OCI-LY7 (cell line): ENCODE measurements at regions not wholly inside any gene's neighbourhood (a gene's known extent, or its start where the extent isn't known, plus 50 kb on each side); places are given as distances from the start of the nearest gene placed in this dataset. TPM values are rescaled to one million over a fixed set of nuclear protein-coding genes. Genes with fewer than 3 reads are reported as not detected.

Source experiments
- BruUV-seq: library from RNA; stranded (reverse); fragments of 400-500 nt; replicated peaks from 2 replicates; lab custom pipeline; 2021; lab: Mats Ljungman, UMichigan
- CTCF ChIA-PET: fragments of 300-600 bp; sonication (Branson Sonifier 250); formaldehyde crosslinking; loops from one replicate; lab custom pipeline; 2022; ENCODE audit warnings: antibody characterized with exemption; ENCODE audit not compliant: unreplicated experiment; lab: Charles Lee
- POLR2A ChIA-PET: fragments of 300-600 bp; sonication (Branson Sonifier 250); formaldehyde crosslinking; loops from one replicate; lab custom pipeline; 2022; ENCODE audit warnings: antibody characterized with exemption; lab: Charles Lee
- DNase-seq: peaks from one replicate; pipeline ENCODE4 v3.0.0-alpha.2; 2015; ENCODE audit warnings: low spot score
- H2AFZ ChIP-seq: fragments of 200-600 bp; sonication (generic), shearing (Covaris generic); 2 replicates; pipeline ENCODE4 v1.6.1; 2014; ENCODE audit warnings: mild to moderate bottlenecking, antibody characterized with exemption, low read length, moderate library complexity
- H3K27ac ChIP-seq: fragments of 200-600 bp; sonication (generic); 2 replicates; pipeline ENCODE4 v1.5.1; 2014; ENCODE audit warnings: mixed run types, low read depth, mild to moderate bottlenecking, moderate library complexity, low read length, inconsistent platforms; ENCODE audit not compliant: poor library complexity, severe bottlenecking
- H3K36me3 ChIP-seq: fragments of 200-600 bp; sonication (generic); 2 replicates; pipeline ENCODE4 v1.6.1; 2014; ENCODE audit warnings: mild to moderate bottlenecking, antibody characterized with exemption, low read length, moderate library complexity, mixed read lengths; ENCODE audit not compliant: insufficient read depth
- H3K4me1 ChIP-seq: fragments of 200-600 bp; sonication (generic); 2 replicates; pipeline ENCODE4 v1.5.1; 2014; ENCODE audit warnings: mild to moderate bottlenecking, low read length; ENCODE audit not compliant: insufficient read depth, poor library complexity, severe bottlenecking
- H3K4me2 ChIP-seq: fragments of 200-600 bp; sonication (generic); 2 replicates; pipeline ENCODE4 v1.6.1; 2014; ENCODE audit warnings: mild to moderate bottlenecking, low read length
- H3K4me3 ChIP-seq: fragments of 200-600 bp; sonication (generic); 2 replicates; pipeline ENCODE4 v1.5.1; 2014; ENCODE audit warnings: mild to moderate bottlenecking, low read depth, low read length; ENCODE audit not compliant: poor library complexity, severe bottlenecking
- H3K79me2 ChIP-seq: fragments of 200-600 bp; sonication (generic); 2 replicates; pipeline ENCODE4 v1.6.1; 2016; ENCODE audit warnings: low read depth, mild to moderate bottlenecking, low read length, moderate library complexity, mixed read lengths; ENCODE audit not compliant: insufficient read depth
- H3K9me2 ChIP-seq: fragments of 200-600 bp; sonication (generic); 2 replicates; pipeline ENCODE4 v1.6.1; 2016; ENCODE audit warnings: mild to moderate bottlenecking, low read length, mixed read lengths; ENCODE audit not compliant: insufficient read depth
- H3K9me3 ChIP-seq: fragments of 200-600 bp; sonication (generic); 2 replicates; pipeline ENCODE4 v1.6.1; 2014; ENCODE audit warnings: mild to moderate bottlenecking, mixed run types, low read length, mixed read lengths
- H4K20me1 ChIP-seq: fragments of 200-600 bp; sonication (generic); 2 replicates; pipeline ENCODE4 v1.6.1; 2014; ENCODE audit warnings: mild to moderate bottlenecking, antibody characterized with exemption, low read length, moderate library complexity, mixed read lengths; ENCODE audit not compliant: insufficient read depth
- CTCF ChIP-seq: fragments of 200-600 bp; sonication (generic); conservative IDR thresholded peaks from 2 replicates; pipeline ENCODE4 v1.5.1; 2014; ENCODE audit warnings: mild to moderate bottlenecking, antibody characterized with exemption, low read length, moderate library complexity, mixed read lengths
- EZH2phosphoT487 ChIP-seq: fragments of 200-600 bp; sonication (generic); IDR thresholded peaks from 2 replicates; pipeline ENCODE4 v1.6.1; 2018; ENCODE audit warnings: low read depth, borderline replicate concordance, mild to moderate bottlenecking, mixed run types, antibody characterized with exemption, low read length, moderate library complexity, mixed read lengths
- intact Hi-C: fragments of 100-400 bp; cut with micrococcal nuclease; formaldehyde crosslinking; loops from one replicate; pipeline ENCODE4 v1.10.0; 2022; ENCODE audit not compliant: unreplicated experiment
- small RNA-seq: library from RNA; depleted of rRNA; stranded (forward); fragments of <200 nt; gene quantifications from one replicate; pipeline ENCODE3, GENCODE V24; 2014

DNA sequence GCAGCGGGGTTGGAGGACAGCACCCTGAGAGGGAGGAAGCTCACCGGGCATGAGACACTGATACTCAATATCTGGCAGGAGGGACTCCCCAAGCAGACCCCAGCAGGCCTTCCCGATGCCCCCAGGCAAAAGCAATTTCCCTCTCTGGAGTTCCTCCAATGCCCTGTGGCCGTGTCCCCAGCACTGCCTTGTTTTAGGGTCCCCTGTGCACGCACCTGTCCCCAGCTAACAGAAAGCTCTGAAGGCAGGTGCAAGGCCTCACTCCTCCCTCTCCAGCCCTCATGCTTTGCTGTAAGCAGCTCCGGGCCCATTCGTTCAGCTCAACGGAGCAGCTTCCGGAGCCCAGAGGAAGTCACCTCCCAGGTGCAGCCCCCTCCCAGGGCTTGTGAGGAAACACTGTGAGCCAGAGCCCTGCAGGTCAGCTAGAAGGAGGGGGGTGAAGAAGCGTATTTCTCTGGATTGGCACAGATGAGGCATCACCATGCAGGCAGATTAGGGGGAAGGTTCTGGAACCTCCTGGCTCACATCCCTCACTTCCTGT, 50.3 kb upstream of the ID2 start:
- Histone ChIP-seq H2AFZ (peak overlapping the region; percentile 29; the same call in 1 of the 2 replicates), H3K9me3 (no peaks in the 10 kb centered on the region), H3K4me3 (peak overlapping the region; percentile 70), H3K4me2 (peak overlapping the region; percentile 93), H3K36me3 (no peaks in the 10 kb centered on the region), H3K4me1 (peaks cover 64% of the 10 kb centered on the region), H3K27ac (peak overlapping the region; percentile 89), H3K9me2 (no peaks in the 10 kb centered on the region), H3K79me2 (peaks cover 16% of the 10 kb centered on the region; the same call in 1 of the 2 replicates), H4K20me1 (no peaks in the 10 kb centered on the region)
- TF ChIP-seq EZH2phosphoT487 (no peak), CTCF (no peak)
- intact Hi-C loops: loop anchor here (1.0 kb wide), 1 partner anchor 50 kb away; no protein-coding TSS in a partner anchor
- BruUV-seq: no TSS peak
- ChIA-PET POLR2A (interaction anchor here (0.9 to 3.1 kb wide), 19 partner anchors 11 to 154 kb away, joined by 3 to 29 read pairs (median 4); partner anchors contain the start of gene ID2), CTCF (interaction anchor here (0.8 to 1.3 kb wide), 2 partner anchors 58 to 88 kb away, joined by 3 to 4 read pairs; no protein-coding TSS in a partner anchor)
- DNase-seq: peak; percentile 97

Small RNA genes in the stretch of these regions (small RNA-seq; reads per million reads assigned to genes)
- not detected for gene AC092580.3
- not detected for gene RNU6ATAC37P
- not detected for gene SNRPEP5
